IMR-90 (cell line): ENCODE measurements at regions not wholly inside any gene's neighbourhood (a gene's known extent, or its start where the extent isn't known, plus 50 kb on each side); places are given as distances from the start of the nearest gene placed in this dataset.

Experiments used
- ATAC-seq: fragments of 200-7000 bp; cut with Tn5 transposase; 2 replicates; pipeline ENCODE4 v1.9.1; 2020; ENCODE audit warnings: low read depth, mild to moderate bottlenecking, moderate library complexity
- BruUV-seq: library from RNA; stranded (reverse); fragments of 400-500 nt; replicated peaks from 2 replicates; lab custom pipeline; 2021; lab: Mats Ljungman, UMichigan
- CTCF ChIA-PET: fragments of 300-600 bp; formaldehyde crosslinking; extraction: SDS; loops from one replicate; lab custom pipeline; 2021; ENCODE audit warnings: antibody characterized with exemption; lab: Yijun Ruan, JAX
- POLR2A ChIA-PET: fragments of 300-600 bp; sonication (Branson Sonifier 250); formaldehyde crosslinking; loops from one replicate; lab custom pipeline; 2022; ENCODE audit warnings: antibody characterized with exemption; ENCODE audit not compliant: unreplicated experiment; lab: Charles Lee
- DNase-seq: peaks from one replicate; pipeline ENCODE4 v3.0.0; 2013
- H2AFZ ChIP-seq: replicated peaks from 2 replicates; pipeline ENCODE3; 2013; ENCODE audit warnings: low read length, mild to moderate bottlenecking; ENCODE audit not compliant: poor library complexity
- H2AK5ac ChIP-seq: 2 replicates; pipeline ENCODE4 v1.6.1; 2013; ENCODE audit warnings: low read depth, low read length, inconsistent platforms
- H2AK9ac ChIP-seq: replicated peaks from 2 replicates; pipeline ENCODE3; 2013; ENCODE audit warnings: mild to moderate bottlenecking, low read depth, low read length, moderate library complexity; ENCODE audit not compliant: poor library complexity
- H2BK120ac ChIP-seq: 2 replicates; pipeline ENCODE4 v1.6.1; 2013; ENCODE audit warnings: low read depth, low read length, inconsistent platforms
- H2BK15ac ChIP-seq: 3 replicates; pipeline ENCODE4 v1.6.1; 2013; ENCODE audit warnings: low read depth, low read length, inconsistent platforms
- H2BK20ac ChIP-seq: 2 replicates; pipeline ENCODE4 v1.6.1; 2013; ENCODE audit warnings: low read depth, mild to moderate bottlenecking, inconsistent platforms, low read length, moderate library complexity
- H2BK5ac ChIP-seq: 2 replicates; pipeline ENCODE4 v1.6.1; 2013; ENCODE audit warnings: mild to moderate bottlenecking, low read depth, low read length, inconsistent platforms; ENCODE audit not compliant: poor library complexity, severe bottlenecking
- H3K14ac ChIP-seq: replicated peaks from 2 replicates; pipeline ENCODE4 v1.6.1; 2013; ENCODE audit warnings: low read depth, low read length, inconsistent platforms
- H3K18ac ChIP-seq: 2 replicates; pipeline ENCODE4 v1.6.1; 2013; ENCODE audit warnings: low read depth, low read length, control low read depth
- H3K23ac ChIP-seq: 2 replicates; pipeline ENCODE4 v1.6.1; 2013; ENCODE audit warnings: low read depth, low read length, inconsistent platforms
- H3K27ac ChIP-seq: 2 replicates; pipeline ENCODE4 v1.5.1; 2013; ENCODE audit warnings: mild to moderate bottlenecking, control low read depth, low read length; ENCODE audit not compliant: insufficient read depth
- H3K27me3 ChIP-seq: 2 replicates; pipeline ENCODE4 v1.6.1; 2013; ENCODE audit warnings: low read length; ENCODE audit not compliant: control insufficient read depth, insufficient read depth
- H3K36me3 ChIP-seq: 2 replicates; pipeline ENCODE4 v1.6.1; 2013; ENCODE audit warnings: low read length, mixed read lengths; ENCODE audit not compliant: control insufficient read depth, insufficient read depth
- H3K4ac ChIP-seq: 2 replicates; pipeline ENCODE4 v1.6.1; 2013; ENCODE audit warnings: low read depth, low read length, inconsistent platforms
- H3K4me1 ChIP-seq: 2 replicates; pipeline ENCODE4 v1.6.1; 2013; ENCODE audit warnings: low read length, mixed read lengths; ENCODE audit not compliant: control insufficient read depth, insufficient read depth
- H3K4me2 ChIP-seq: 2 replicates; pipeline ENCODE4 v1.6.1; 2013; ENCODE audit warnings: low read depth, mild to moderate bottlenecking, control low read depth, low read length, moderate library complexity
- H3K4me3 ChIP-seq: 2 replicates; pipeline ENCODE4 v1.5.1; 2013; ENCODE audit warnings: low read depth, mild to moderate bottlenecking, control low read depth, low read length, moderate library complexity; ENCODE audit not compliant: insufficient read depth
- H3K56ac ChIP-seq: 2 replicates; pipeline ENCODE4 v1.6.1; 2013; ENCODE audit warnings: low read length, inconsistent platforms; ENCODE audit not compliant: insufficient read depth; ENCODE audit errors: extremely low read depth
- H3K79me1 ChIP-seq, 2 experiments: 2 replicates each; pipeline ENCODE4 v1.6.1; 2013; ENCODE audit warnings: low read length in 2 of 2, inconsistent platforms in 1 of 2, low read depth in 1 of 2
- H3K9ac ChIP-seq: 2 replicates; pipeline ENCODE4 v1.6.1; 2013; ENCODE audit warnings: low read depth, low read length, control low read depth
- H3K9me1 ChIP-seq: 2 replicates; pipeline ENCODE4 v1.6.1; 2013; ENCODE audit warnings: low read length, inconsistent platforms; ENCODE audit not compliant: insufficient read depth
- H3K9me3 ChIP-seq: 2 replicates; pipeline ENCODE4 v1.6.1; 2013; ENCODE audit warnings: low read length; ENCODE audit not compliant: control insufficient read depth, insufficient read depth
- H4K20me1 ChIP-seq: 2 replicates; pipeline ENCODE4 v1.6.1; 2013; ENCODE audit warnings: low read length, inconsistent platforms; ENCODE audit not compliant: insufficient read depth
- H4K5ac ChIP-seq: 2 replicates; pipeline ENCODE4 v1.6.1; 2013; ENCODE audit warnings: mild to moderate bottlenecking, low read depth, low read length, control low read depth
- H4K8ac ChIP-seq, 2 experiments: 2 replicates each; pipeline ENCODE4 v1.6.1; 2013; ENCODE audit warnings: low read depth in 2 of 2, low read length in 2 of 2, control low read depth in 1 of 2, inconsistent platforms in 1 of 2
- H4K91ac ChIP-seq: 2 replicates; pipeline ENCODE4 v1.6.1; 2013; ENCODE audit warnings: low read depth, low read length, inconsistent platforms; ENCODE audit not compliant: insufficient read depth
- FOS ChIP-seq: fragments of 150-350 bp; IDR thresholded peaks from 2 replicates; pipeline ENCODE4 v1.6.1; 2016; ENCODE audit warnings: low read depth, low read length
- MAFK ChIP-seq: IDR thresholded peaks from 2 replicates; pipeline ENCODE4 v1.6.1; 2012; ENCODE audit warnings: low read depth, low read length, improper control_type of control experiment
- WGBS, 2 experiments: methylation state at CpG; one replicate each; pipeline versions ENCODE4 v1.1.5 to v1.1.7; 2013; ENCODE audit warnings: missing lambda C conversion rate in 2 of 2; ENCODE audit not compliant: insufficient read length in 1 of 2; ENCODE audit errors: extremely low coverage in 2 of 2; 5-methylcytosine and 5-hydroxymethylcytosine counted together
- dilution Hi-C: fragments of 300-500 bp; cut with HindIII; formaldehyde crosslinking; loops from one replicate; pipeline ENCODE4 v1.14.3; 2018; ENCODE audit warnings: low sequenced_read_pairs; ENCODE audit not compliant: unreplicated experiment
- in situ Hi-C: fragments of 300-500 bp; cut with MboI; formaldehyde crosslinking; loops from 3 replicates; pipeline ENCODE4 v1.14.3; 2019; ENCODE audit warnings: low sequenced_read_pairs, inconsistent platforms, mixed read lengths
- intact Hi-C: fragments of 100-400 bp; cut with micrococcal nuclease; formaldehyde crosslinking; loops from 2 replicates; pipeline ENCODE4 v1.10.0; 2022

DNA sequence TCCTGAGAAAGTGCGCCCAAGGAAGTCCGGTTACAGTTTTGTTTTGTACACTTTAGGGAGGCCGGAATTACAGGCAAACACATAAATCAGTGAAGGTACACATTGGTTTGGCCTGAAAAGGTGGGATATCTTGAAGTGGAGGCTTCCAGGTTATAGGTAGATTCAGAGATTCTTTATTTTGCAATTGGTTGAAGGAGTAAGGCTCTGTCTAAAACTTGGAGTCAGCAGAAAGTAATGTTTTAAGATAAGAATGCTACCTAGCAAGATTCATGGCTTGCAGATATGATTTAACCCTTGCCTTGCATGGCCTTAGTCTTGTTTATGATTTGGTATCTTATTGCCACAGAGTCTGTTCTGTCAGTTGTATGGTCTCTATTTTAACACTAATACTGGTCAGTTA lies 165.9 kb upstream of the NDUFV2 start:
- in situ Hi-C loops (no loop called here), dilution Hi-C loops (no loop called here), intact Hi-C loops (no loop called here)
- Histone ChIP-seq H3K9me1 (no peaks in the 10 kb centered on the region), H2AK9ac (no peak overlapping the region), H2BK20ac (peak overlapping the region; percentile 90), H3K4me1 (peaks cover 2% of the 10 kb centered on the region; the same call in 1 of the 2 replicates), H2AK5ac (peak overlapping the region; percentile 20; the same call in 1 of the 2 replicates), H2BK120ac (peak overlapping the region; percentile 74; the same call in 1 of the 2 replicates), H4K91ac (peak overlapping the region; percentile 54), H3K18ac (peak overlapping the region; percentile 41; the same call in 1 of the 2 replicates), H3K27ac (no peak overlapping the region), H4K8ac (peak overlapping the region in 1 of 2 experiments; percentile 79; a peak in 2 of 4 replicates), H3K27me3 (no peaks in the 10 kb centered on the region), H2BK5ac (peak overlapping the region; percentile 37), H4K5ac (peak overlapping the region; percentile 64; the same call in 1 of the 2 replicates), H3K14ac (peak overlapping the region; percentile 62), H4K20me1 (no peaks in the 10 kb centered on the region), H3K4me3 (no peak overlapping the region), H3K4ac (peak overlapping the region; percentile 65; the same call in 1 of the 2 replicates), H3K9me3 (peaks cover 3% of the 10 kb centered on the region), H3K79me1 (no peaks in the 10 kb centered on the region), H3K4me2 (no peak overlapping the region), H3K36me3 (no peaks in the 10 kb centered on the region), H3K23ac (peak overlapping the region; percentile 48; the same call in 1 of the 2 replicates), H3K56ac (no peak overlapping the region), H2BK15ac (peak overlapping the region; percentile 48; the same call in 2 of the 3 replicates), H2AFZ (no peak overlapping the region), H3K9ac (no peak overlapping the region)
- peak; percentile 40 for TF ChIP-seq MAFK
- TF ChIP-seq FOS = no peak
- peak; percentile 24; the same call in 1 of the 2 replicates for ATAC-seq
- ChIA-PET POLR2A (no interaction called here), CTCF (no interaction called here)
- 100% methylated on average over 1 of the region's 3 CpGs; no CpG with 5 or more reads in 1 of the 2 experiments for WGBS, 2 experiments
- BruUV-seq = no TSS peak
- no peak for DNase-seq
